Stimulated activated CD4-positive, alpha-beta T cell treated with anti-CD3 and anti-CD28 coated beads, Interleukin-15, amount 100 ng/mL, for 1 hour (primary cell): ENCODE measurements at regions not wholly inside any gene's neighbourhood (a gene's known extent, or its start where the extent isn't known, plus 50 kb on each side); places are given as distances from the start of the nearest gene placed in this dataset.
"Not testable (repeated sequence)": the region's sequence is repeated elsewhere in the genome, so short reads cannot be mapped to it uniquely, and the experiment has no call there.

ENCODE experiments used
- DNase-seq, 2 donors: peaks; one replicate each; pipeline ENCODE4 v3.0.0-alpha.2; 2020; ENCODE audit warnings: low read depth in 1 of 2, low spot score in 1 of 2

DNA sequence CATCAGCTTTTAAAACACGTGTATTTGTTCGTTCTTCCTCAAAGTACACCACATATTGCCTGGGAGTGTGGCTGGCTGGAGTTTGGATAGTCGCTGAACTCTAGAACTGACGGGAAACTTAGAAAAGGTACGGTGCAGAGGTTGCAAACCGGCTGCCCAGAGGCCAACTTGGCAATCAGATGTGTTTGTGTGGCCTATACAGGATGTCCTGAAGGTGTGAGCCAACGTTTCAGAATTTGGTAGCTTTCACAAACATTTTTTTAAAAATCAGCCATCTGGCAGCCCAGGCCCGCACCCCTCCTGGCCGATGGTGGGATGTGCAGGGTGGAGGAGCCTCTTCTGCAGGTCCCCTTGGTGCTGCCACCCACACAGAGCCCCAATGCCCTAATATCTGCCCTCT is 73.6 kb upstream of the SLC25A33 start:
- no peak for DNase-seq

DNA sequence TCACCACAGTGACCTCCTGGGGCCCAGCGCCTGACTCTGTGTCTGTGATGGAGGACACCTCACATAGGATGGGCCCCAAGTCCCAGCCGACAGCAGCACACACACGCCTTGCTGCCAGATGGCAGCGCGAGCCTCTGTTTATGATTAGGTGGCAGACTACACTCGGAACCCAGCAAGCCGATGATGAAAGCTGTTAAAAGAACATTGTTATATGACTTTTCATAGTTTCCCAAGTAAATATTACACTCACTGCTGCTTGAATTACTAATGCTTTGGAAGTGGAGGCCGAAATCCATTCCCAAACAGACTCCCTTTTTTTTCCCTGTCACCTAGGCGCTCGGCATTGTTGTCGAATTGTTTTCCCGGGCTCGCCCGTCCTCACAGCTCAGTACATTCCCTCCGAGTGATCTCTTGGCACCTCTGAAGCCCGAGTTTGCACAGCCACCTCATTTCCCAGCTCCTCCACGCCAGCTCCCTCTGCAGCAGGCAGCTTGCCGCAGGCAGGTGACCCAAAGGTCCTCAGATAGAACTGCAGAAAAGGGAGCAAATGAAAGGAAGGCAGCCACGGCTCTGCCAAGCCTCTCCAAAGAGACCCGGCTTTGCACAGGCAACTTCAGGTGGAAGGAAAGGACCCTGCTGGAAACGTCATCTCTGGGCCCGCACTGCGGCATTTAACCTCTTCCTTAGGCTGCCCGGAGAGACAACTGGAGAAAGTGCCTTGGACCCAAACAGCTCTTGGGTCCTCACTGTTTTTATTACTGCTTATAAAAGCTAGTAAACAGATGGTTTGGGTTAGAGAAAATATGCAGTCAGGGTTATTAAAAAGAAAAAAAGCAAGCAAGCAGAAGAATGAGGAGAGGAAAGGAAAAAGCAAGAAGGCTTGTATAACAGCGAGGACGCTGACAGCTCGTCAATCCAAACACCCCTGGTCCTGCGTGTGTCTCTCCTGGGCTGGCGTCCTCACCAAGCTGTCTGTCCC is 72.2 kb upstream of the SLC25A33 start:
- no peak for DNase-seq

DNA sequence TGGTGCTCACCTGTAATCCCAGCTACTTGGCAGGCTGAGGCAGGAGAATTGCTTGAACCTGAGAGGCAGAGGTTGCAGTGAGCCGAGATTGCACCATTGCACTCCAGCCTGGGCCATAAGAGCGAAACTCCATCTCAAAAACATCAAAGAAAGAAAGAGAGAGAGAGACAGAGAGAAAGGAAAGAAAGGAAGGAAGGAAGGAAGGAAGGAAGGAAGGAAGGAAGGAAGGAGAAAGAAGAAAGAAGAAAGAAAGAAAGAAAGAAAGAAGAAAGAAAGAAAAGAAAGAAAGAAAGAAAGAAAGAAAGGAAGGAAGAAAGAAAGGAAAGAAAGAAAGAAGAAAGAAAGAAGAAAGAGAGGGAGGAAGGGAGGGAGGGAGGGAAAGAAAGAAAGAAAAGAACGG is 69.4 kb upstream of the SLC25A33 start:
- not testable (repeated sequence) for DNase-seq

DNA sequence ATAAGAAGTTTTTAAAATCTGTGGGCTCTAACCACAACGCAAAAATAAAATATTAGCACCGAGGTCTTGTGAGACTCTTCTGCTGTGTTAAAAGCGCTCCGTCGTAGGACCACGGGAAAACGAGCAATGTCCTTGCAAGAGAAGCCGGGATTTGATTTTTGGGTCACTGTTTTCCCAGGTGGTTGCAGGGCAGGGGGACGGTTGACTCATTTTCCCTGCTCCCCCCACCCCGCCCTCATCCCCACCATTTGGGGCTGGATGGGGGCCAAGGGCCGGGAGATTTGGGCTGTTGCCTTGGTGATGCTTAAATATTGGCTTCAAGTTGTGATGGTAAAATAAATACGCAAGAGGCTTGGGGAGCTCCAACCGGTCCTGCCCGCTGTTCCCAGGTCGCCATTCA is 67.6 kb upstream of the SLC25A33 start:
- DNase-seq = no peak

DNA sequence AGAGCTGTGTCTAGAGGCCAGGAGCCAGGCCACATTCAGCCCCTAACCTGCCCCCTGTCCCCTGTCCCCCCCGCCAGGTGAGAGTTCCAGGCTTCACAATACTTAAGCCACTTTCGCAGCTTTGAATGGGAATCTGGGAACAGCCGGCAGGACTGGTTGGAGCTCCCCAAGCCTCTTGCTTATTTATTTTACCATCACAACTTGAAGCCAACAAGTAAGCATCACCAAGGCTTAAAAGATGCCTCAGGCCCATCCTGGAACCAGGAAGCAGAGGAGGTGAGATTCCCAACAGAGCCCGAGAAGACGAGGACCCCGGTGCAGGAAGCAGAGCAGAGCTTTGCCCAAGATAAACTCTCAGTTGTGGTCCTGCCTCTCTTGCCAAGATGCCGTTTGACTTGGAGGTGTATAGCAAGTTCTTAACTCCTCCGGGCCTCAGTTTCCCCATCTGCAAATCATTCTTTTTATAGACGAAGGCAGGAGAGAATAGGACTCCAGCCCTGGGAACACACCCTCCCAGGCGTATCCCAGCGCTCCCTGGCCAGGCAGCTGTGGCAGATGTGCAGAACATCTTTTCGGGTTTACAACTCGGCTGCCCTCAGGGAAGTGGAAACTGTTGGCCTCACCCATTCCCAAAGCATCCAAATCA is 66.8 kb upstream of the SLC25A33 start:
- no peak for DNase-seq

DNA sequence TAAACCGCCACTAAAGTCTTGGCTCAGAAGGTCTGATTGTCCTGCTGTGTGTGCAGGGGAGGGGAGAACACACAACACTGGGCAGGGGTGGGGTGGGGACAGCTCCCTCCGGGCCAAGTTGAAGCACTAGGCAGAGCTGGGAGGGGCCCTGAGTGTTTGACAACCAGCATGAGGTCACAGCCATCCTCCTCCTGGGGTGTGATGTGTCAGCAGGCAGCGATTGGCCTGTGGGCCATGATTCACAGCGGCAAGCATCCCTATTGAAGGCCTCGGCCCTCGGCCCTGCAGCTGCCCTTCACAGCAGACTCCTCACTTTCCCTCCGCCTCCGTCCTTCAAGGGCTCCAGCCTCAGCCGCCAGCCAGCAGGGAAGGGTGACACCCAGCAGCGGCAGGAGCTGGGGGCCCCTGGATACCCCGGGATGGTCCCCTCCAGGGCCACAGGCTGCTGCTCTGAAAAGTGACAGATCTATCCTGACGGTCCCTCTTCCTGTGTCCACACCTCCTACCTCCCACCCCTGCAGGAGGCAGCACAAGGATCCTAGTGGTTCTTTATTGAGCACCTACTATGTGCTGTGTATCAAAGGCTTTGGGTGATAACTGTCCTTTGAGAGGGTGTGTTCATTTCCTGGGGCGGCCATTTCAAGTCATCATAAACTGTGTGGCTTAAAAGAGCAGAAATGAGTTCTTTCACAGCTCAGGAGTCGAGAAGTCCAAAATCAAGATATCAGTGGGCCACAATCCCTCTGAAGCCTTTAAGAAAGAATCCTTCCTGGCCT is 66.0 kb upstream of the SLC25A33 start:
- no peak for DNase-seq

DNA sequence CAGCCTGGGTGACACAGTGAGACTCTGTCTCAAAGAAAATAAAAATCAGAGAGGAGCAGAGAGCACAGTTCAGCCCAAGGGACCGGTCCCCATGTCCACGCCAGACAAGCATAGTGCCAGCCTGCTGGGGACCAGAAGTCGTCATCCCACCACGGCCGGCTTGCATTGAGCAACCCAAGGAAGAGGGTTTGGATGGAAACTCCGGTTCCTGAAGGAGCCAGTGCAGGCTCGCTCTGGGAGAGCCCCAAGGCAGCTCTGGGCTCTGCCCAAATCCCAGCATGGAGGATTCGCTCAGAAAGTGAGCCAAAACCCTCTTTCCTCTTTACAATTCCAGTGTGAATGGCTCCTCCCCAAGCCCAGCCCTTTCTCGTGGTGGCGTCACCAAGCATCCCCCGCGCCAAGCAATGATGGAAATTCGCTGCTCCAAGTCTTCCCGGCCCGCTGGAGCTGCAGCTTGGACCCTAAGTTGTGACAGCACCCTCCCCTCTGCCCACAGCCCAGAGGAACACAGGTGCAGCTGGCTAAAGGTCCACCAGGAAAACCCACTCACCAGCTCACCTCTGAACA is 64.1 kb upstream of the SLC25A33 start:
- no peak for DNase-seq

DNA sequence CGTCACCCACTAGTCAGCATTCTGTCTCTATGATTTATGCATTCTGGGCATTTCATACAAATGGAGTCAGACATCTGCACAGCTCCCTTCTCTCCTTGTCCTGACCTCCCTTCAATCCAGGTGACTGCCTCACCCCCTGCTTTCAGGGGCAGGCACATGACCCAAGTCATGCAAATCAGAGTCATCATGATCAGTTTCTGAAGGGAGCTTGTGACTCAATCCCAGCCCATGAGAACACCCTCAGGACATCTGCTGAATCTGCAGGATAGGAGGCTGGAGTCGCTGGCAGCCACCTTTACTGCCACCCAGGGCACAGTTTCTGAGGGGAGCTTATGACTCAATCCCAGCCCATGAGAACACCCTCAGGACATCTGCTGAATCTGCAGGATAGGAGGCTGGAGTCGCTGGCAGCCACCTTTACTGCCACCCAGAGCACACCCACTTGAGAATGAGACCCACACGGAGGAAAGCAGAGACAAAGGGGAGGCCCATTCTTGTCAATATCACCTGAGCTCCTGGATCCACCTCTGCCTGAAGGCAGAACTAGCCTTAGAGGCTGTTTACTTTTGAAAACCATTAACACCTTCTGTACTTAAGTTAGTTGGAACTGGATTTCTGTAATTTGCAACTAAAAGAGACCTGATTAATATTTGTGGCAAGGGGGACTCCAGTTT is 62.3 kb upstream of the SLC25A33 start:
- DNase-seq = no peak

DNA sequence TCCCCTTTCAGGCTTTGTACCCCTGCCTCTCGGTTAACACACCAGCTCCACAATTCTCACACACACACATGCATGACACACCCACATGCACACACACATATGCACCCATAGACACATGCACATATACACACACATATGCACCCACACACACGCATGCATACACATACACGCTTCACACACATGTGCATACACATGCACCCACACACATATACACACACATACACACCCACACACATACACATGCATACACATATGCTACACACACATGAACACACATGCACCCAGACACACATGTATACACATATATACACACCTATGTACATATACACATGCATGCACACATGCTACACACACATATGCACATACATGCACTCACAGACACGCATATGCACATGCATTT is 61.7 kb upstream of the SLC25A33 start:
- DNase-seq = no peak

DNA sequence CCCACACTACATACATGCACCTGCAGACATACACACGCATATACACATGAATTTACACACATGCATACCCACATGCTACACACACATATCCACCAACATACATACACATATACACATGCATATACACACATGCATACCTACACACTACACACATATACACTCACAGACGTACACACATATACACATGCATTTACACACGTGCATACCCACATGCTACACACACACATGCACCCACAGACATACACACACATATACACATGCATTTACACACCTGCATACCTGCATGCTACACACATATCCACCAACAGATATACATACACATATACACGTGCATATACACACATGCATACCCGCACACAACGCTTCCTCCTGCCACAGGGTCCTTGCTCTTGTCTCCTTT is 61.2 kb upstream of the SLC25A33 start:
- DNase-seq = no peak

DNA sequence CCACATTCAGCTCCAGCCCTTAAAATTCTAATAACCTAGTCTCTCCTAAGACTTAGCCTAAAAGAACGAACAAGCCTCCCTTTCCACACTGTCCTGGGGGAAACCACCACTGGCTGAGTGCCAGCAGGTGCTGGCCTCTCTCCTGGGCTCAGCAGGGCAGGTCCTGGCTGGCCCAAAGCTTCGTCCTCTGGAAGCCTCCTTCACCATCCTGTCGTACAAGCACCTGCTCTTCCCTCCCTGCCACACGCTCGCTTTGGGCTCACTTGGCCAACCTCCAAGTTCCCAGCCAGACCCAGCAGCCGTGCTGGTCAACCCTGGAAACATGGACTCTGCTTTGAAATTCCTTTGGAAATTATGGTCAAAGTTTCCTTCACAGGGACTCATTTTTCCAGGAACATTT is 58.2 kb upstream of the SLC25A33 start:
- DNase-seq = no peak

DNA sequence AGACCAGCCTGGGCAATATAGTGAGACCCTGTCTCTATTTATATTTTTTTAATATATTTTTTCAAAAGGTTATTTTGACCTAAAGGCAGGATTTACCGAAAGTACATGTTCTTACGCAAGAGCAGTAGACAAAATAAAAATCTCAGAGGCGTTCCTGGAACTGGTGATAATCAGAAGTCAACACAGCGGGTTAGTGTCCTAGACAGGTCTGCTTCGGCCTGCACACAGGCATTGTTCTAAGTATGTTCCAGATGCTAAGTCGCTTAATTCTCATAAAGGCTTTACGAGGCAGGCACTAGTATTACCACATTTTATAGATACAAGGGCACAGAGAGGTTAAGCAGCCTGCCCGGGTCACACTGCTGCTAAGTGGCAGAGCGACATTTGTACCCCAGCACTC is 56.9 kb upstream of the SLC25A33 start:
- no peak for DNase-seq

DNA sequence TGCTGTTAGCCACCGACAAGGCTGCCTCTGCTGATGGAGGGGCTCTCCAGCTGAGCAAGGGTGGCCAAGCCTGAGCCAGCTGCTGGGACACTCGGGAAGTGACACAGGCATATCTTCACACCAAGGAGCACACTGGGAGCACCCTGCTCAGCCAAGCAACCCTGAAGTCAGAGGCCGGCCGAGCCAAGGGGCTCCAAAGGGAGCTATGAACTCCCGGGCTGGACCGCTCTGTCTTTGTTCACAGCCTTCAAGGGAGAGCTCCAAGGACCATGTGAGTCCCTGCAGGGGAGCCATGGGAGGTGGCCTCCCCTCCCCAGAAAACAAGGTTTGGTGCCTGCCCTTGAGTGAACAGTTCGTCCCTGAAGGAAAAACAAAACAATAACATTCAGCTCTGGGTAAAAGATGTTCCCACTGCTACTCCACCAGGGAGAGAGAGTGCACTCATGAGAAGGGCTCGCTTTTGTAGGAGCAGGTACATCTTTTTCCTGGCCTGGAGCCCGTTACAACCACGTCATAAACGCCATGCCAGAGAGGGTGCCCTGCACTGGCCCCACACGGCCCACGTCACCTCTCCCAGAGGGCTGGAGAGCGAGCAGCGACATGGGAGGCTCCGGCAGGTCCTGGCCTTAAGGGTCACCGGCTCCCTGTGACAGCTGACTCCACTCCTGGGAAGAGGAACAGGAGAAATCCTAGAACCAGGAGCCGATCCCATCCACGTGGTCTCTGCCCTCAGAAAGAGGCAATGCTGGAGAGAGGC is 56.3 kb upstream of the SLC25A33 start:
- no peak for DNase-seq

DNA sequence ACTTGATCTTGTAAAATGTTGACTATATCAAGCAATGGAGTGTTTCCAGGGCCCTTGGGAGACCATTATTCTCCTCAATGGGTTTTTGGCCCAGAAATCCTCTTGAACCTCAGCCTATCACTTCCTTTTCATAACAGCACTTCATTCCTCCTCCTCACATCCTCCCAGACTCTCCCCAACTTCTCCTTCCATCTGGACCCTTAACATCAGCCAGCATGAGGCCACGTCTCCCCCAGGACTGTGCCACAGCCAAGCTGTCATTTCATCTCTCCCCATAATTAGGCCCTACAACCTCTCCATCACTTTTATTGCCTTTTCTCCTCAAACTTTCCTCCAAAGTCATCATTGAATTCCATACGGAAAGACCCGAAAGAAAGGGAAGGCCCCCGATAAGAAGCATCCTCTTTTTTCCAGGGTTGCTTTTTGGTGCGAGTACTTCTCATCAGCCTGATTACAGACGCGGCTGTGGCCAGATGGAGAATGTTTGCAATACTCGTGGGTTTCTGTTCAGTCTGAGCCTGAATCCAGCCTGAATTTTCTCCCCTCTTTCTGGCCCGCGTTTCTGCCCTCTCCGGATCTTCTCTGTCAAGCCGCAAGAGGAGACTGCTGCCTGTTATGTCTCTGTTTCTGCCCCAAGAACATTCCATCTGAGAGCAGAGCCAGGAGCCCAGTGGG is 52.7 kb upstream of the SLC25A33 start:
- DNase-seq = no peak
